Mesenchymal stem cell (in vitro differentiated cells and primary cell): ENCODE measurements at regions not wholly inside any gene's neighbourhood (a gene's known extent, or its start where the extent isn't known, plus 50 kb on each side); places are given as distances from the start of the nearest gene placed in this dataset.
A peak's percentile ranks its signal among the peaks of the same experiment; 100 is the strongest.
"Not testable (repeated sequence)": the region's sequence is repeated elsewhere in the genome, so short reads cannot be mapped to it uniquely, and the experiment has no call there.

Experiments
- DNase-seq: peaks from one replicate; pipeline ENCODE4 v3.0.0-alpha.2; 2013
- H2AFZ ChIP-seq: one replicate; pipeline ENCODE4 v1.6.1; 2013; ENCODE audit warnings: low read depth, mild to moderate bottlenecking, control low read depth, inconsistent platforms, low read length, moderate library complexity
- H2AK5ac ChIP-seq: 2 replicates; pipeline ENCODE4 v1.6.1; 2013; ENCODE audit warnings: low read length, moderate library complexity, mild to moderate bottlenecking, inconsistent platforms; ENCODE audit not compliant: severe bottlenecking
- H2BK120ac ChIP-seq: one replicate; pipeline ENCODE4 v1.6.1; 2013; ENCODE audit warnings: low read depth, mild to moderate bottlenecking, inconsistent platforms, low read length, moderate library complexity
- H2BK12ac ChIP-seq, 2 experiments: one replicate each; pipeline ENCODE4 v1.6.1; 2013; ENCODE audit warnings: inconsistent platforms in 2 of 2, low read length in 2 of 2, mild to moderate bottlenecking in 2 of 2, moderate library complexity in 2 of 2, control low read depth in 1 of 2
- H2BK15ac ChIP-seq: one replicate; pipeline ENCODE4 v1.6.1; 2013; ENCODE audit warnings: mild to moderate bottlenecking, low read depth, inconsistent platforms; ENCODE audit not compliant: poor library complexity, severe bottlenecking
- H2BK5ac ChIP-seq: 2 replicates; pipeline ENCODE4 v1.6.1; 2013; ENCODE audit warnings: low read depth, mild to moderate bottlenecking, low read length, control low read depth, inconsistent platforms; ENCODE audit not compliant: poor library complexity, severe bottlenecking
- H3K14ac ChIP-seq, 2 experiments: one replicate each; pipeline ENCODE4 v1.6.1; 2013; ENCODE audit warnings: inconsistent platforms in 2 of 2, low read length in 2 of 2, control low read depth in 1 of 2, mild to moderate bottlenecking in 1 of 2, moderate library complexity in 1 of 2
- H3K18ac ChIP-seq, 2 experiments: one replicate each; pipeline ENCODE4 v1.6.1; 2013; ENCODE audit warnings: inconsistent platforms in 2 of 2, low read length in 2 of 2, control low read depth in 1 of 2, low read depth in 1 of 2, mild to moderate bottlenecking in 1 of 2
- H3K23ac ChIP-seq, 2 experiments: one replicate each; pipeline ENCODE4 v1.6.1; 2013; ENCODE audit warnings: inconsistent platforms in 2 of 2, low read length in 2 of 2, mild to moderate bottlenecking in 2 of 2, moderate library complexity in 2 of 2, control low read depth in 1 of 2
- H3K27ac ChIP-seq: 2 replicates; pipeline ENCODE4 v1.5.1; 2013; ENCODE audit warnings: mild to moderate bottlenecking, moderate library complexity, low read length, control low read depth, inconsistent platforms; ENCODE audit not compliant: poor library complexity, severe bottlenecking
- H3K27me3 ChIP-seq, 2 experiments: 2 replicates each; pipeline versions ENCODE4 v1.6.1 to v1.7.0; 2013; ENCODE audit warnings: low read length in 2 of 2, mild to moderate bottlenecking in 2 of 2, moderate library complexity in 2 of 2, control low read depth in 1 of 2, inconsistent platforms in 1 of 2; ENCODE audit not compliant: control insufficient read depth in 1 of 2, insufficient read depth in 1 of 2
- H3K36me3 ChIP-seq, 2 experiments: 2 replicates each; pipeline versions ENCODE4 v1.6.1 to v1.7.0; 2013; ENCODE audit warnings: low read length in 2 of 2, control low read depth in 1 of 2, inconsistent platforms in 1 of 2, low read depth in 1 of 2, mild to moderate bottlenecking in 1 of 2; ENCODE audit not compliant: insufficient read depth in 2 of 2, control insufficient read depth in 1 of 2
- H3K4ac ChIP-seq, 2 experiments: one replicate each; pipeline ENCODE4 v1.6.1; 2013; ENCODE audit warnings: inconsistent platforms in 2 of 2, low read length in 2 of 2, mild to moderate bottlenecking in 2 of 2, moderate library complexity in 2 of 2, control low read depth in 1 of 2, low read depth in 1 of 2
- H3K4me1 ChIP-seq: 2 replicates; pipeline ENCODE4 v1.6.1; 2013; ENCODE audit warnings: low read depth, low read length, control low read depth; ENCODE audit not compliant: control insufficient read depth, insufficient read depth
- H3K4me2 ChIP-seq: 2 replicates; pipeline ENCODE4 v1.6.1; 2013; ENCODE audit warnings: low read length, mild to moderate bottlenecking, inconsistent platforms; ENCODE audit not compliant: poor library complexity, severe bottlenecking
- H3K4me3 ChIP-seq, 2 experiments: 2 replicates each; pipeline versions ENCODE4 v1.5.1 to v1.7.0; 2013; ENCODE audit warnings: low read length in 2 of 2, mild to moderate bottlenecking in 2 of 2, control low read depth in 1 of 2, low read depth in 1 of 2; ENCODE audit not compliant: insufficient read depth in 1 of 2
- H3K79me1 ChIP-seq: replicated peaks from 2 replicates; pipeline ENCODE4 v1.6.1; 2013; ENCODE audit warnings: mild to moderate bottlenecking, control low read depth, low read length, inconsistent platforms; ENCODE audit not compliant: poor library complexity, severe bottlenecking
- H3K9ac ChIP-seq: 2 replicates; pipeline ENCODE4 v1.7.0; 2013; ENCODE audit warnings: mild to moderate bottlenecking, low read length, moderate library complexity
- H3K9me3 ChIP-seq: 2 replicates; pipeline ENCODE4 v1.7.0; 2013; ENCODE audit warnings: mild to moderate bottlenecking, low read length; ENCODE audit not compliant: control insufficient read depth
- H4K8ac ChIP-seq: one replicate; pipeline ENCODE4 v1.6.1; 2013; ENCODE audit warnings: inconsistent platforms, mild to moderate bottlenecking, low read length, moderate library complexity
- H4K91ac ChIP-seq: one replicate; pipeline ENCODE4 v1.6.1; 2013; ENCODE audit warnings: mild to moderate bottlenecking, low read length, inconsistent platforms
- WGBS: methylation state at CpG from one replicate; pipeline ENCODE4 v1.1.7; 2013; ENCODE audit warnings: mixed read lengths; 5-methylcytosine and 5-hydroxymethylcytosine counted together

DNA sequence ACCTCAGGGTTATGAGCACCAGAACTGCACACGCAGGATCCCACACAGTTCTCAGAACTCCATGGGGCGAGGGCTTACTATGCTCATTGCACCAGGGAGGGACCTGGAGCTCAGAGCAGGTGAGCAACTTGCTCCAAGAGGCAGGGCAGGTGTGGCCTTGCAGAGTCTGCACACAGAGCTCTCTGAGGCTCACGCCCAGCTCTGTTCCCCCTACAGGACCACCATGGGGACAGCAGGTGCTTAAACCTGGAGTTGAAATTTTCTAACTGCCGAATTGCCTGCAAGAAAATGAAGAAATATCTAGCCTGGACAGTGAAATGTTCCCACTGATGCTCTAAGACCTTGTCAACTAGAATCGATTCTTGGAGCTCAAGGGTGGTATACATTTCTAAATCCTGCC, 49.9 kb upstream of the MSMB start:
- Histone ChIP-seq H3K18ac (peak overlapping the region; percentile 46 to 57), H4K8ac (peak overlapping the region; percentile 8), H2BK12ac (peak overlapping the region in 1 of 2 experiments; percentile 35), H3K4ac (peak overlapping the region in 1 of 2 experiments; percentile 20)
- not testable (repeated sequence) for H2BK15ac ChIP-seq, H2BK120ac ChIP-seq, H3K4me1 ChIP-seq, H2AFZ ChIP-seq, H4K91ac ChIP-seq, H3K4me3 ChIP-seq, H3K36me3 ChIP-seq, H3K27ac ChIP-seq, H3K27me3 ChIP-seq, H3K9me3 ChIP-seq, H3K14ac ChIP-seq, H3K4me2 ChIP-seq, H2AK5ac ChIP-seq, H3K23ac ChIP-seq, H2BK5ac ChIP-seq, DNase-seq, H3K79me1 ChIP-seq, H3K9ac ChIP-seq
- WGBS, result 93% methylated on average over 5 of the region's 5 CpGs

DNA sequence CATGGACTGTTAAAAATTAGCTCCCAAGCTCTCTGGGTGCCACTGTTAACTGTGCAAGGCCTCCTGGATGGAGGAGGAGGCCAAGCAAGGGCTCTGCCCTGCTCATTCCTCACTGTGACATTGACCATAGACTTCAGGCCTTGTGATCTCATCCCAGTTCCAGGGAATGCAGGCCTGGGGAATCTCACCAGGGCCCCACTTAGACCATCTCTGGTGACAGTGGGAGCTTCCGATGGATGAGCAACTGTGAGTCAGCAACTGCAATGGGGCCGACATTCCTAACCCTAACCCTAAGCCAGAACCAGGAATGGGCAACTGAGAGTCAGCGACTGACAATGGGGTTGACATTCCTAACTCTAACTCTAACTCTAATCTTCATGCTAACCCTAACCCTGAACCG, 50.4 kb upstream of the MSMB start:
- H4K8ac ChIP-seq, result peak overlapping the region; percentile 74
- peak overlapping the region; percentile 11 to 43 for H3K4ac ChIP-seq
- no peak overlapping the region for H2BK5ac ChIP-seq
- DNase-seq, result peak; percentile 94
- no peak overlapping the region for H3K4me2 ChIP-seq
- H3K18ac ChIP-seq, result peak overlapping the region; percentile 46 to 82
- H2BK12ac ChIP-seq, result peak overlapping the region; percentile 77 to 98
- no peak overlapping the region for H2BK120ac ChIP-seq
- H3K4me3 ChIP-seq, result no peak overlapping the region
- peak overlapping the region; percentile 46 for H2AFZ ChIP-seq
- H3K4me1 ChIP-seq, result peaks cover 6% of the 10 kb centered on the region
- H3K9me3 ChIP-seq, result no peaks in the 10 kb centered on the region
- 10% methylated on average over 4 of the region's 4 CpGs for WGBS
- no peaks in the 10 kb centered on the region for H3K36me3 ChIP-seq
- H3K14ac ChIP-seq, result no peak overlapping the region
- peaks cover 0 to 8% of the 10 kb centered on the region in 2 experiments for H3K27me3 ChIP-seq
- no peak overlapping the region for H3K27ac ChIP-seq
- no peaks in the 10 kb centered on the region for H3K79me1 ChIP-seq
- no peak overlapping the region for H3K9ac ChIP-seq
- no peak overlapping the region for H3K23ac ChIP-seq
- peak overlapping the region; percentile 83 for H4K91ac ChIP-seq
- H2BK15ac ChIP-seq, result no peak overlapping the region
- no peak overlapping the region for H2AK5ac ChIP-seq

DNA sequence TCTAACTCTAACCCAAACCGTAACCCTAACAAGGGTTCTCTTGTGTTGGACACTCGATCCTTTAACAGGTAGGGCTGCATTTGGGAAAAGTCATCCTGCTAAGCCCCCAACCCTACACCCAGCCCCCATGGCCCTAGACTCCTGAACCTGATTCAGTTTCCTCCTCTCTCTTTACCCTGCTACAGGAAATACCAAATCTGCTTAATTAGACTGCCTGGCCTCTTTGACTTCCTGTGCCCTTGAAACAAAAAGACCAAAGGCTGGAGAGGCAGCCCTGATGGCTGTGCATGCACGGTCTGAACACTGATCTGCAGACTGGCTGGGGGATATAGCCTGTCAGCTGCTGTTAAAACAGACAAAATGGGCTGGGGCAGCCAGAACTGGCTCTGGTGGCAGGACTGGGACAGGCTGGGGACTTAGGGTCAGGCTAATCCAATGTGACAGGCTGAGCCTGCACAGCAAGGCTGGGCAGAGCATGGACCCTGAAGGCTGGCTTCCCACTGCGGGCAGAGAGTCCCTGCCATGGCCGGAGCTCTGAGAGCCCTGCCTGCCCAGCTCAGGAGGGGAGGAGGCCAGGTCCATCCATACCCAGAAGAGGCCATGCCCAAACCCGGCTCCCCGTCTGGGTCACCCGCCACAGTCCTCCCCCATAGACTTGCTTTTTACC, 51.0 kb upstream of the MSMB start:
- peak overlapping the region; percentile 56 to 66 for H3K4ac ChIP-seq
- no peak overlapping the region for H2AK5ac ChIP-seq
- peak; percentile 35 for DNase-seq
- no peak overlapping the region for H3K4me2 ChIP-seq
- peak overlapping the region; percentile 91 for H4K91ac ChIP-seq
- no peak overlapping the region for H3K23ac ChIP-seq
- no peaks in the 10 kb centered on the region for H3K9me3 ChIP-seq
- peak overlapping the region; percentile 74 for H2BK15ac ChIP-seq
- peaks cover 6% of the 10 kb centered on the region for H3K4me1 ChIP-seq
- H3K36me3 ChIP-seq, result no peaks in the 10 kb centered on the region
- peak overlapping the region; percentile 86 for H2BK120ac ChIP-seq
- WGBS, result 68% methylated on average over 8 of the region's 8 CpGs
- peak overlapping the region; percentile 74 for H4K8ac ChIP-seq
- H3K4me3 ChIP-seq, result no peak overlapping the region
- H2AFZ ChIP-seq, result peak overlapping the region; percentile 74
- H2BK5ac ChIP-seq, result no peak overlapping the region
- H3K79me1 ChIP-seq, result no peaks in the 10 kb centered on the region
- no peak overlapping the region for H3K27ac ChIP-seq
- H2BK12ac ChIP-seq, result peak overlapping the region; percentile 98 to 99
- peaks cover 0 to 7% of the 10 kb centered on the region in 2 experiments for H3K27me3 ChIP-seq
- H3K18ac ChIP-seq, result peak overlapping the region; percentile 82 to 93
- H3K14ac ChIP-seq, result peak overlapping the region in 1 of 2 experiments; percentile 86
- H3K9ac ChIP-seq, result no peak overlapping the region

DNA sequence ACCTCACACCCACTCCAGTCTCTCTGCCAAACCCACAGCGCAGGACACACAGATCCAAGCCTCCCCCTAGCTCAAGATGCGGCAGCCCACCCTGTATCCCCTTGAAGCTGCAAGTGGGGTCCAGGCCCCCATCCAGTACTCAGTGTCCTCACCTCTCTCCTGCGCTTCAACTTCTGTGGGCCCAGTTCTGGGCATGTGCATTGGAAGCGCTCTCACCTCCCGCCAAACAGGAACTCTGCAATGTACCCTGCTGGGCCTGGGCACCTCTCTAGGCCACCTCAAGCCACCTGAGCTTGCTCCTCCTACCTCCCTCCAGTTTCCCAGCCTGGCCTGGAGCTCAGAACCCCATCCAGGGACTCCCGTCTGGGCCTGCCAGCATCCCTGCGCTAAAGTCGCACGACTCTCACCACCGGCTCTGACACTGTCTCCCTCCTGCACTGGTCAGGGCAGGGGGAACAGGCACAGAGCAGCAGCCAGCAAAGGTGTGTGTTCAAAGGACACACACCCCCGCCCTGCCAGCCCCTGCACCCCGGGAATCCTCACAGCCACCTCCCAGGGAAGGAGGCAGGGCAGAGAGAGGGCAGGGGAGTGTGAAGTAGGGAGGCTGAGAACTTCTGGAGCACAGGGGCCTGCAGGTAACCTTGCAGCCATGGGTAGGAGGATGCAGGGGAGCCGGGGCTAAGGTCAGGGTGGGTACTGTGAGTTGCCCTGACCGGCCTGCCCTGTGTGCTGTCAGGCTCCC, 51.7 kb upstream of the MSMB start:
- Histone ChIP-seq H3K27me3 (no peaks in the 10 kb centered on the region), H3K9me3 (no peaks in the 10 kb centered on the region), H3K4me1 (peaks cover 6% of the 10 kb centered on the region), H3K4ac (peak overlapping the region; percentile 56 to 66), H3K4me3 (no peak overlapping the region), H3K27ac (no peak overlapping the region), H3K9ac (no peak overlapping the region), H3K14ac (peak overlapping the region in 1 of 2 experiments; percentile 31), H4K8ac (peak overlapping the region; percentile 74), H3K18ac (peak overlapping the region; percentile 82 to 93), H2BK12ac (peak overlapping the region; percentile 87 to 99), H3K4me2 (no peak overlapping the region), H2AFZ (no peak overlapping the region), H2BK5ac (no peak overlapping the region), H3K23ac (no peak overlapping the region), H3K79me1 (no peaks in the 10 kb centered on the region), H2BK15ac (peak overlapping the region; percentile 78), H2BK120ac (peak overlapping the region; percentile 86), H2AK5ac (no peak overlapping the region), H4K91ac (peak overlapping the region; percentile 91), H3K36me3 (no peaks in the 10 kb centered on the region)
- 97% methylated on average over 14 of the region's 14 CpGs for WGBS
- no peak for DNase-seq
